CD4-positive, alpha-beta T cell treated with Interleukin-15 for 4 hours (primary cell): ENCODE measurements at regions not wholly inside any gene's neighbourhood (a gene's known extent, or its start where the extent isn't known, plus 50 kb on each side); places are given as distances from the start of the nearest gene placed in this dataset.

ENCODE experiments used
- DNase-seq: peaks from one replicate; pipeline ENCODE4 v3.0.0-alpha.2; 2020; ENCODE audit warnings: low spot score

DNA sequence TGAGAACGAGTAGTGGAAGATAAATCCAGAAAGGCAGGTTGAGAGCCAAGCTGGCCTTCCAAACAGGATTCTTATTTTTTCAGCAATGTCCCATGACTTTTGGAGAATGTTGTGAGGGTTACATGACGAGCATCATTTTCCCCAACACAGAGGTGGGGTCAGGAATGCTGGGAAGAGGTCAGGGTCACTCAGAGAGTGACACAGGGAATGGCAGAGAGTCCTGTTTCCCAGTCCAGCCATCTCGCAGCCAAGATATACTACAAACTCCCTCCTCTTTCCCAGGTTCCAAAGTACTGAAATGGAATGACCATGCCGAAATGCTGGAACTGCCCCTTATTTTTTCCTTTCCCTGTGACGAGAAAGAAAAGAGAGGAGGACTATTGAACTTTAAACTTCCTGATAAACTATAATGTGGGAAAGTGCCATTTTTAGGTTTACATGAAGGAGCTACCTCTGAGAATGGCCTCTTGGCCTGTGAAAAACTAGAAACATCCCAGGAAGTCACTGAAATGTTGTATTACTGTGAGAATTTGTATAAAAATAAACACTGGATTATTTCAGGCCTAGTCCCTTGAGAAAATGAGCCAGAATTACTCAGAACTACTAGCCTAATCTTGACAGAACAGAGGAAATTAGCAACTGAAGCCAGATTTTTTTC, 420.4 kb downstream of the CETN3 start:
- no peak for DNase-seq

GRCh38 chr5:89988129-89988810, 421.3 kb downstream of the CETN3 start:
- no peak for DNase-seq

GRCh38 chr5:89983216-89983615, 426.3 kb downstream of the CETN3 start:
- DNase-seq = no peak

DNA sequence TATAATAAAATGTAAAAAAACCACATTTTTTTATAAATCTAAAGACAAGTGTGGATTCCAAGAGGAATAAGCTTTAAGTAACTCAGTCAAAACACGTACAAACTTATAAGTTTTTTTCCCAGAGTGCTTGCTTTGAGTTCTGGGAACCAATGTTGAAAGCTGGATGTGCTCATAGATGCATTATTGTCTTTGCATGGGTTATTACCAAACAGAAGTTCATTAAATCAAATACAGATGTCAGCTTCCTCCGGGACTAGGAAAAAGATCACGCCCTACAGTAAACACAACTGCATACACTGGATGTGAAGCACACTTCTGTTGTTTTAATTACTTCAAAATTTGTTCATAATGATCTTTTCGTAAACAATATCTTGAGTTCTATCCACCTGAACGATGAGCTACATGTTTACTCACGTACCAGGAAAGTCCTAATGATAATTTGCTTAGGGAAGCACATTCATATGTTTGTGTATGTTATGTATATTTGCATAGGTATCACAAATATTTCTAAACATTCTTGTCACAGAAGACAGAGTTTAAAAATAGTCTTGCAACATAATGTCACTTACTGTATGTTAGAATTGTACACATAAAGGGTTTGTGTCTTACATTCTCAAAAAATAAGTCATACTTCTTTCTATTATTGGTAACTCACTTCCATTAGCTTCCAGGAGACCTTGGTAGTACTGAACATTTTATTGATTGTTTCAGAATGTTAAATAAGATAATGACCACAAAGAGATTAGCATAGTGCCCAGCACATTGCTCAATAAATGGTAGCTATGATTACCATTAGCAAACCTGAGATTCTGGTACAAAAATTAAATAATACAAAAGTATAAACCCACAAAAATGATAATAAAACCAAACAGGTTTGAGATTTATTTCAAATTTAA, 427.4 kb downstream of the CETN3 start:
- DNase-seq = no peak

GRCh38 chr5:89981021-89981420, 428.5 kb downstream of the CETN3 start:
- DNase-seq = no peak

- DNase-seq = no peak
These were observed 436.0 kb downstream of the CETN3 start for GRCh38 chr5:89973516-89973915.

GRCh38 chr5:89972901-89973300, 436.7 kb downstream of the CETN3 start:
- DNase-seq = no peak

DNA sequence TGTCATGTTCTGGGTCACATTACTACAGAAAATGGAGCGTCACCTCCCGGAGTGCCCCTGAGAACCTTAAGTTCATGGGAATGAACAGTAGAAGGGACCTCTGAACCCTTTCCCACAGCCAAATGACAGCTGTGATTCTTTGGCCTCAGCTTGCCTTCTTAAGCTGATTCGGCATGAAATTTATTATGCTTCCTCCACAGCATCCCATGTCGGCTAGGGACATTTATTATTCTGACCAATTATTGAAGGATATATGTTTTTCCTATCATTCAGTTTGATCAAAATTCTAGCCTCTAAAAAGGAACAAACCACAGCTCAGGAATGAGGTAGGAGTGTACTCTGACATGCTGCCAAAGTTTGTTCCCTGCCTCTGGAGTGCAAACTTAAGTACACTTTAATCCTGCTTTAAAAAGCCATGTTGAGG, 440.6 kb downstream of the CETN3 start:
- no peak for DNase-seq

GRCh38 chr5:89967771-89968444, 441.6 kb downstream of the CETN3 start:
- DNase-seq = no peak

DNA sequence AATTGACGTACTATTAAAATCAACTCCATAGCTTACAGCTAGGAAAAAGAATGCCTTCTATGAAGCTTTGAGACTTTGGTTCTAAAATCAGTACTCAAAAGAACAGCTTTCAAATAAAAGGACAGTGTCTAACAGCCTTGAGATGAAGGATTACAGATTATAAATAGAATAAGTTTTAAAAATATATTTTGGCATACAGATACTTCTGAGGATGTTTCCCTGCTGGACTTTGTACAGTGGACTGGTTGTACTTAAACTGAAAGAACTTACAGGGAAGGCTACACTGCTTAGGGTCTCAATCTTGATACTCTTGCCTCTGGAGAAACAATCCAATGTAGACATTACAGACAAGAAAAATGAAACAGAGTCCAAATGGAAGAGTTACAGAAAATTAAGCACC, 452.7 kb downstream of the CETN3 start:
- no peak for DNase-seq

DNA sequence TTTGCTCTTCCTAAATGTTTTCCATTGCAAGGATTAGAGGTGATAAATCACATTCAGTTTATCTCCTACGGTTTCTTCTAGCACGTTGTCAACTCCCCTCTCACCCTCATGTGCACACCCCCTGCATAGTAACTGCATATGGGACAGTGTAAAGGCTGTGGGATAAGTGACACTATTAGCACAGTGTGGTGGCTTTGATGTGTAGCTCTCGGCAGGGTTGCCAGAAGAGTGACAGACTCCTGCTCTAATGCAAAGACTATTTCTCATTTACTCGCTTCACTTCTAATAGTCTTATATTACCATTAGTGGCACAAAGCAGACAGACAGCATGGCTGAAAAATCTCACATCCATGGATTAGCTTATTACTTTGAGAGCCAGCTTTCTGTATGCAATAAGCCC, 454.6 kb downstream of the CETN3 start:
- DNase-seq = no peak

DNA sequence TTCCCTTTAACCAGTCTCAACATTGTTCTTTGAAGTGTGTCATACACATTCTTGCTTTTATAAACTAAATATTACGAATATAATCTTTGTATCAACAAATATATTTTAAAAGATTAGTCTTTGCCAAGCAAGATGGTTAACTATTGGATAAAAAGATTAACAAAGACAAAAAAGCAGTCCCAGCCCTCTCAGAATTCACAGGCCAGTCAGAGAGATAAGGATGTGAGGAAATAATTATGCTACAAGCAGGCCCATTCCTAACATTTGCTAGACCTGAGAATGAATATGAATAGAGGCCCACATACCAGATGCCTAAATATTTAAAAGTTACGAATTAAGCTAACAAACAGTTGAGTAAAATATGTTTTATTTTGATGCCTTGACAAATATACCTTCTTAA, 457.7 kb downstream of the CETN3 start:
- DNase-seq = no peak

GRCh38 chr5:89950234-89950633, 459.3 kb downstream of the CETN3 start:
- DNase-seq = no peak

- no peak for DNase-seq
These were observed 460.6 kb downstream of the CETN3 start for GRCh38 chr5:89948977-89949376.

- no peak for DNase-seq
These were observed 462.6 kb downstream of the CETN3 start for GRCh38 chr5:89946916-89947315.

GRCh38 chr5:89946508-89946907, 463.0 kb downstream of the CETN3 start:
- no peak for DNase-seq

DNA sequence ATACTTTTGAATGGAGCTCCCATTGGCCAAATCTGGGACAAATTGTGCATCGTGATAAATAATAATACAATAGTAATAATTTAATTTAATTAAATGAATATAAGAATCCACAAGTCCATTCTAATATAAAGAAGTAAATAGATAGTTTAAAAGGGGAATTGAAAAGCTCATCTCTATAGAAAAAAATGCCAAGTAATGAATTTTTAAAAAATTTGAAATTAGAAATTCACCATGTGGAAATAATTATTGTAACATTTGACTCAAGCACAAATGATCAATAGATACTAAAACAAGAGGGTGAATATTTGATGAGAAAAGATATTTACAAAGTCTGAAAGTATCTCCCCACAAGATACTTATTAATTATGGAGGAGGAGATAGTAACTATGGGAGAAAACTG, 467.4 kb downstream of the CETN3 start:
- no peak for DNase-seq

GRCh38 chr5:89936576-89936975, 473.0 kb downstream of the CETN3 start:
- DNase-seq = no peak

- DNase-seq = no peak
These were observed 475.5 kb downstream of the CETN3 start for GRCh38 chr5:89934069-89934468.

- DNase-seq = no peak
These were observed 476.8 kb downstream of the CETN3 start for GRCh38 chr5:89932771-89933181.

DNA sequence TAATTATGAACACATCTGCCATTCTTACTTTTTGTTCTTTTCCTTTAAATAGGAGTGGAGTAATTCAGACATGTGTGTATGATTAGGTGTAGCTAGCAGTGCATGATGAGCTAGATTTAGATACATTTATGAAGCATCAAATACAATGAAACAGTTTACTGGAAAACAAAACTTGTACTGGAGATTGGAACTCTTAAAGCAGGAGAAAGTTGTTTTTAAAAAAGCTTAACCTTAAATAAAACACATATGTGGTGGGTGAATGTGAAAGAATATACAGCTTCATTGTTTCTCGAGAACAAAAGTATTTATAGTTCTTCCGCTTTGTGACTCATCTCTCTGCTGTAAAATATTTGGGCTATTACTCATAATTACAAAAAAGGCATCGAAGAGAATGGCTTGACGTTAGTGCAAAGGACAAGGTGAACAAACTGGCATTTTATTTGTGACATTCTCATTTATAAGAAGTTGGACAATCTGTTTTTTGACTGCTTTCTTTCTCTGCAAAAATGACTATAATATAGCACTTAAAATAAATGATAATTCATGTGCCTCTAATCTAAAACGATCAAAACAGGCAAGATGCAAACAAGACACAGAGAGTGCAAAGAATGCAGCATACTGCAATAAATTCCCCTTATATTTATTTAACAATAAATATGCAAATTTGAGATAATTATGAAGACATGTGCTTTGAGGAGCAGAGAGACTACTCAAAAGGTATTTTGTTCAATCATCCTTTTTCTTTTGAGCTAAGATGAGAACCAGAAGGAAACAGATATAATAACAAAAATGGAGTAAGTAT, 478.8 kb downstream of the CETN3 start:
- DNase-seq = no peak

- DNase-seq = no peak
These were observed 479.7 kb downstream of the CETN3 start for GRCh38 chr5:89929834-89930233.
